ENCODE measurements at regions not wholly inside any gene's neighbourhood (a gene's known extent, or its start where the extent isn't known, plus 50 kb on each side); places are given as distances from the start of the nearest gene placed in this dataset.

DNA sequence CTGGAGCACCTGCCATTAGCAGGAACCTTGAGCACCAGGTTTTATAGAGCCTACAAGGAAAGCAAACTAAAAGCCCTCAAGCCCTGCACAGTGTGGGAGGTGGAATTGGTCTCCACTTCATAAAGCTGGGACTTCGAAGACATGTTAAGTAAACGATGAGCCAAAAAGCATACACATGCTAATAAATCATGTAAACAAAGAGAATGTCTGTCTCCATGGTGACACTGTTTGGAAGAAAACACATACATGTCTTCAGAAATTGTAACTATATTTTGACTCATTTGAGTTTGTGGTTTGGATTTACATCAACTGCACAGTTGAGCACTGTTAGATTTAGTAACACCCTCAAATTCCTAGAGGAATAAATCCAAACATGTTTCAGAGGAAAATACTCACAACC lies 978.5 kb upstream of the LRRTM1 start:
- no peak for TF ChIP-seq EZH2 (IDR thresholded peaks at IDR 0.05; ENCODE audit: low read length)
- TF ChIP-seq, protein P1, sequence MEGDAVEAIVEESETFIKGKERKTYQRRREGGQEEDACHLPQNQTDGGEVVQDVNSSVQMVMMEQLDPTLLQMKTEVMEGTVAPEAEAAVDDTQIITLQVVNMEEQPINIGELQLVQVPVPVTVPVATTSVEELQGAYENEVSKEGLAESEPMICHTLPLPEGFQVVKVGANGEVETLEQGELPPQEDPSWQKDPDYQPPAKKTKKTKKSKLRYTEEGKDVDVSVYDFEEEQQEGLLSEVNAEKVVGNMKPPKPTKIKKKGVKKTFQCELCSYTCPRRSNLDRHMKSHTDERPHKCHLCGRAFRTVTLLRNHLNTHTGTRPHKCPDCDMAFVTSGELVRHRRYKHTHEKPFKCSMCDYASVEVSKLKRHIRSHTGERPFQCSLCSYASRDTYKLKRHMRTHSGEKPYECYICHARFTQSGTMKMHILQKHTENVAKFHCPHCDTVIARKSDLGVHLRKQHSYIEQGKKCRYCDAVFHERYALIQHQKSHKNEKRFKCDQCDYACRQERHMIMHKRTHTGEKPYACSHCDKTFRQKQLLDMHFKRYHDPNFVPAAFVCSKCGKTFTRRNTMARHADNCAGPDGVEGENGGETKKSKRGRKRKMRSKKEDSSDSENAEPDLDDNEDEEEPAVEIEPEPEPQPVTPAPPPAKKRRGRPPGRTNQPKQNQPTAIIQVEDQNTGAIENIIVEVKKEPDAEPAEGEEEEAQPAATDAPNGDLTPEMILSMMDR (optimal IDR thresholded peaks at IDR 0.05 in 1 of 3, IDR thresholded peaks at IDR 0.05 in 1 of 3, conservative IDR thresholded peaks at IDR 0.05 in 1 of 3; ENCODE audit: extremely low read depth in 1 of 3, insufficient read depth in 2 of 3, low read length in 3 of 3) = no peak
